LNCaP clone FGC (cell line): ENCODE measurements at regions not wholly inside any gene's neighbourhood (a gene's known extent, or its start where the extent isn't known, plus 50 kb on each side); places are given as distances from the start of the nearest gene placed in this dataset.

Source experiments
- DNase-seq: peaks from one replicate; pipeline ENCODE4 v3.0.0-alpha.2; 2011; ENCODE audit warnings: low read depth
- H3K4me3 ChIP-seq: 2 replicates; pipeline ENCODE4 v1.5.1; 2011; ENCODE audit warnings: mild to moderate bottlenecking, low read depth, low read length, control low read depth
- TF ChIP-seq, protein P1 (sequence below): IDR thresholded peaks from 2 replicates; pipeline ENCODE4 v1.5.1; 2012; ENCODE audit warnings: mild to moderate bottlenecking; ENCODE audit not compliant: control insufficient read depth, insufficient read depth; ENCODE audit errors: extremely low read depth

DNA sequence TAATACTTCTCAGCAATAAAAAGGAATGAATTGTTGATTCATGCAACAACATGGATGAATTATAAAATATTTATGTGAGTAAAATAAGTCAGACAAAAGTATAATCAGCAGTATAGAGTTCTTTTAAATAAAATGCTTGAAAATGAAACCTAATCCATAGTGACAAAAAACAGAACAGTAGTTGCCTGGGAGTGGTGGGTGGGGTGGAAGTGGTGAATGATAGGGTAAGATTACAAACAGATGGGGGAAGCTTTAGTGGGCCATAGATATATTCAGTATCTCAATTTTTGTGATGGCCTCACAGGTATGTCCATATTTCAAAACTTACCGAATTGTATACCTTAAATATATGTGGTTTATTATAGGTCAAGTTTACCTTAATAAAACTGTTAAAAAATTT, 124.9 kb upstream of the UBL3 start:
- no peak overlapping the region for H3K4me3 ChIP-seq
- DNase-seq = no peak
- TF ChIP-seq, protein P1, sequence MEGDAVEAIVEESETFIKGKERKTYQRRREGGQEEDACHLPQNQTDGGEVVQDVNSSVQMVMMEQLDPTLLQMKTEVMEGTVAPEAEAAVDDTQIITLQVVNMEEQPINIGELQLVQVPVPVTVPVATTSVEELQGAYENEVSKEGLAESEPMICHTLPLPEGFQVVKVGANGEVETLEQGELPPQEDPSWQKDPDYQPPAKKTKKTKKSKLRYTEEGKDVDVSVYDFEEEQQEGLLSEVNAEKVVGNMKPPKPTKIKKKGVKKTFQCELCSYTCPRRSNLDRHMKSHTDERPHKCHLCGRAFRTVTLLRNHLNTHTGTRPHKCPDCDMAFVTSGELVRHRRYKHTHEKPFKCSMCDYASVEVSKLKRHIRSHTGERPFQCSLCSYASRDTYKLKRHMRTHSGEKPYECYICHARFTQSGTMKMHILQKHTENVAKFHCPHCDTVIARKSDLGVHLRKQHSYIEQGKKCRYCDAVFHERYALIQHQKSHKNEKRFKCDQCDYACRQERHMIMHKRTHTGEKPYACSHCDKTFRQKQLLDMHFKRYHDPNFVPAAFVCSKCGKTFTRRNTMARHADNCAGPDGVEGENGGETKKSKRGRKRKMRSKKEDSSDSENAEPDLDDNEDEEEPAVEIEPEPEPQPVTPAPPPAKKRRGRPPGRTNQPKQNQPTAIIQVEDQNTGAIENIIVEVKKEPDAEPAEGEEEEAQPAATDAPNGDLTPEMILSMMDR = no peak

DNA sequence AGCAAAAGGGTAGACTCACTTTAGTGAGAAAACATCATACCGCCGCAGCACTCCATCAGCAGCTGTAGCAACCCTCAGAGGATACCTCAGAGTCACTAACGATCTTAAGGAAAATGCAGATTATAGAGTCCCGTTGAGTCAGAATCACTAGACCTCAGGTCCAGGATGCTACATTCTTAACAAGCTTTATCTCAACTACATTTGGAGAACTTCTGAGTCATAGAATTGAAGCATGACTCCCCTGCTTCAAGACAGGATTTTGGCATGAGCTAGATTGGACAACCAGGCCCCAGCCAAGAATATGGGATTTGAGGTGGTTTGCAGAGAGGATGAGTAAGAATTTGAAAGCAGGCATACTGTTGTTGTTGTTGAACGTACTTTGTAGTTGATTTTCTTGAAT, 118.9 kb upstream of the UBL3 start:
- TF ChIP-seq, protein P1 = no peak
- DNase-seq = no peak
- H3K4me3 ChIP-seq = no peak overlapping the region

DNA sequence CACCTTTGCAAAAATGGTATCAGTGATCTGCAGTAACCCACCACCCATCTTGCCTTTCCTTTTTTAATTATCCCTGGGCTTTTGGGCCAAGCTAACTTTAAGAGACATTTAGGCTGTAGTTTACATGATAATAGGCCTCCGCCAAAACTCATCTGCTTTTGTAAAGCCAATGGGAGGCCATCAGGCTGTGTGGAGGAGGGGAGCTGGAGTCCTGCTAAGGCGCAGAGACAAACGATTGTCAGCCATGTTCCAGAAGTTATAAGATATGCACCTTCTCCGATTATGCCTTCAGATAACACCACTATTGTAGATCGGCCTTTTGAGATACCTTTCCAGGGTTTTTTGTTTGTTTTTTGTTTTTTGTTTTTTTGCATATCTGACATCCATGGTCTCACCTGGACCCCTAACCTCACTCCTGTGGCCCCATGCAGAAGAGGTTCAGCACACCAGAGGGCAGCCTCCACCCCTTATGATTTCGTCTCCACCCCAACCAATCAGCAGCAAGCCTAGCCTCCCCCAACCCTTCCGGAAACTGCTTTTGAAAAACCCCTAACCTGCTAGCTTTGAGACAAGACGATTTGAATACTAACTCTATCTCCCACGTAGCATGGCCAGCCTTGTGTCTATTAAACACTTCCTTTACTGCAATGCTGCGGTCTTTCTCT, 113.9 kb upstream of the UBL3 start:
- H3K4me3 ChIP-seq = no peak overlapping the region
- TF ChIP-seq, protein P1 = no peak
- DNase-seq = no peak

GRCh38 chr13:29963089-29963488, 112.7 kb upstream of the UBL3 start:
- TF ChIP-seq, protein P1 = no peak
- no peak overlapping the region for H3K4me3 ChIP-seq
- no peak for DNase-seq

DNA sequence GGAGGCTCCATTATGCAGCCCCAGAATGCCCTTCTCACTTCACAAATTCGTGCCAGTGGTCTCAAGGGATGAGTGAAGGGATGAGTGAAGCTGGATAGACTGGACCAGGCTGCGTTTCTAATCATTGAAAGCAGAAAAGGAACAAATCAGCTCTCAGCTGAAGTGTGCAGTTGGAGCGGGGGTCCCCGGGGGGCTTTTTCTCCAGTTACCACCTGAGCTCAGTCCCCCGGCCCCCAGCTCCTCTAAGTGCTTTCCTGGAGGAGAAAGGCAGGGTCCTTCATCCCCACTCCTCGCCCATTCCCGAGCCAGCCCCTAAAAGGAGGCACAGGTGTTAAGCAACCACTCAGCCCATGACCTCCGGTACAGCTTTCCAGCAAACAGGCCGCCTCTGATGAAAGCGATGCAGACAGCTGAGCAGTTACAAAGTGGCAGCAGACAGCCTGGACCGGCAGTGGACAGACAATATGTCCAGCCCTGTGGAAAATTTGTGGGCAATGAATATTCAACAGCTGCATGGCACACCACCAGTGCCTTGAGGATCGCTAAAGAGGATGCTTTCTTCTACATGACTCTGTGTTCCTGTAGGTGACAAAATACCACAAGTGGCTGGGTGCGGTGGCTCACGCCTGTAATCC, 110.7 kb upstream of the UBL3 start:
- TF ChIP-seq, protein P1 = no peak
- no peak overlapping the region for H3K4me3 ChIP-seq
- DNase-seq = no peak

DNA sequence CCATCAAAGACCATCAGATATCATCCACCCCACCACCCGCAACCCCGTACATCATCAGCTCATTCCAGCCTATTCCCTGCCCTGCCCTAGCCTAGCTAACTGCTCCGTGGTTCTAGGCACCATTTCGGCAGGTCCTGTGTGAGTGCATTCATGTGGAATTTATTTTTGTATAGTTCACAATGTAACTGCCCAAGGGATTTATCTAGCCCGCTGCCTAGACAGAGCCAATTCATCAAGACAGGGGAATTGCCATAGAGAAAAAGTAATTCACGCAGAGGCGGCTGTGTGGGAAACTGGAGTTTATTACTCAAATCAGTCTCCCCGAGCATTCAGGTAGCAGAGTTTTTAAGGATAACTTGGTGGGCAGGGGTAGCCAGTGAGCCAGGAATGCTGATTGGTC, 109.2 kb upstream of the UBL3 start:
- TF ChIP-seq, protein P1 = no peak
- no peak for DNase-seq
- H3K4me3 ChIP-seq = no peak overlapping the region

GRCh38 chr13:29959086-29959485, 108.7 kb upstream of the UBL3 start:
- TF ChIP-seq, protein P1 = no peak
- DNase-seq = no peak
- H3K4me3 ChIP-seq = no peak overlapping the region
